ENCODE measurements at regions not wholly inside any gene's neighbourhood (a gene's known extent, or its start where the extent isn't known, plus 50 kb on each side); places are given as distances from the start of the nearest gene placed in this dataset.

- no peak for TF ChIP-seq CTCF (IDR thresholded peaks at IDR 0.05)
- TF ChIP-seq POLR2A (IDR thresholded peaks at IDR 0.05) = no peak
Observed at GRCh38 chr6:90918361-90918760, 331.5 kb upstream of the MAP3K7 start.

Data from upper lobe of left lung (tissue), 4 donors.